Esophagus squamous epithelium (tissue), 5 donors: ENCODE measurements at regions not wholly inside any gene's neighbourhood (a gene's known extent, or its start where the extent isn't known, plus 50 kb on each side); places are given as distances from the start of the nearest gene placed in this dataset.
A peak's percentile ranks its signal among the peaks of the same experiment; 100 is the strongest.

ENCODE experiments used
- DNase-seq: peaks from one replicate; lab custom pipeline; 2025; lab: John Stamatoyannopoulos, UW
- H3K27ac ChIP-seq, 4 donors: fragments of 200-600 bp; sonication (generic); one replicate each; pipeline ENCODE4 v1.5.1; 2016 to 2019; ENCODE audit warnings: mild to moderate bottlenecking in 1 of 4
- H3K27me3 ChIP-seq, 4 donors: fragments of 200-600 bp; sonication (generic); 1 replicate in 3 of 4; 2 replicates in 1 of 4; pipeline versions ENCODE4 v1.5.1 to v1.6.0; 2017 to 2021; ENCODE audit warnings: antibody characterized with exemption in 1 of 4
- H3K36me3 ChIP-seq, 3 donors: fragments of 200-600 bp; sonication (generic); one replicate each; pipeline ENCODE4 v1.5.1; 2016 to 2019
- H3K4me1 ChIP-seq, 3 donors: fragments of 200-600 bp; sonication (generic); one replicate each; pipeline ENCODE4 v1.5.1; 2017 to 2019
- H3K4me3 ChIP-seq, 4 donors: fragments of 200-600 bp; sonication (generic); 1 replicate in 3 of 4; 2 replicates in 1 of 4; pipeline ENCODE4 v1.5.1; 2016 to 2019; ENCODE audit warnings: mild to moderate bottlenecking in 2 of 4, moderate library complexity in 1 of 4
- H3K9me3 ChIP-seq, 3 donors: fragments of 200-600 bp; sonication (generic); one replicate each; pipeline ENCODE4 v1.5.1; 2016 to 2019
- POLR2A ChIP-seq, 4 donors: fragments of 450-650 bp; IDR thresholded peaks; one replicate each; pipeline ENCODE4 v1.6.1; 2017; ENCODE audit warnings: antibody characterized with exemption in 4 of 4, mild to moderate bottlenecking in 4 of 4, moderate library complexity in 3 of 4
- WGBS, 2 donors: methylation state at CpG; one replicate each; pipeline ENCODE4 v1.1.5; 2018; 5-methylcytosine and 5-hydroxymethylcytosine counted together
- intact Hi-C: fragments of 100-400 bp; cut with DNase I; formaldehyde crosslinking; loops from one replicate; pipeline ENCODE4 v1.15.0; 2022
- TF ChIP-seq, protein P1 (sequence below), 6 experiments: fragments of 450-650 bp in 4 of 6; fragments of 200-600 bp in 2 of 6; sonication (generic) in 2 of 6; IDR thresholded peaks; one replicate each; pipeline ENCODE4 v1.5.1; 2016 to 2019; ENCODE audit warnings: antibody characterized with exemption in 6 of 6, mild to moderate bottlenecking in 4 of 6, moderate library complexity in 4 of 6
- donor health status: DM: yes; HTN: yes; CAD: no.

DNA sequence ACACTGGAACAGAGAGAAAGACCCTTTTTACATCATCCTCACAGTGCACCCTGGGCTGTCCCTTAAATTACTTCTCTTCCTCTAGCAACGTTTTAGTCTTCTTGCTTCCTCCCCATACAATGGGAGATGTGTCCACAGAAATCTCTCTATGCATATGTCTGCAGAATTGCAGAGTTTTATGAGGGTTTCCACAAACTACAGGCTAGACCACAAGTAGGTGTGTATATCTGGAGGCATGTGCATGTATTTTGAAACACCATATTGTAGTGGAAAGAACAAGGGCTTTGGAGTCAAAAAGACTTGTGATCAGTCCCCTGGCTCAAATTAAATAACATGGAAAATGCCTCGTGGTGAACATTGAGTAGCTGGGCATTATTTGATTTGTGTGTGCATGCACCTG, 121.3 kb upstream of the IPO9 start:
- WGBS, 2 donors, result 19 to 34% methylated on average over 2 of the region's 2 CpGs
- Histone ChIP-seq H3K4me1 (peaks cover 15 to 66% (median 38%) of the 10 kb centered on the region in 3 donors), H3K9me3 (no peaks in the 10 kb centered on the region), H3K4me3 (no peak overlapping the region), H3K36me3 (no peaks in the 10 kb centered on the region), H3K27ac (no peak overlapping the region), H3K27me3 (peaks cover 0 to 4% (median 0%) of the 10 kb centered on the region in 4 donors)
- no peak for TF ChIP-seq POLR2A (IDR thresholded peaks at IDR 0.05)
- TF ChIP-seq, protein P1, sequence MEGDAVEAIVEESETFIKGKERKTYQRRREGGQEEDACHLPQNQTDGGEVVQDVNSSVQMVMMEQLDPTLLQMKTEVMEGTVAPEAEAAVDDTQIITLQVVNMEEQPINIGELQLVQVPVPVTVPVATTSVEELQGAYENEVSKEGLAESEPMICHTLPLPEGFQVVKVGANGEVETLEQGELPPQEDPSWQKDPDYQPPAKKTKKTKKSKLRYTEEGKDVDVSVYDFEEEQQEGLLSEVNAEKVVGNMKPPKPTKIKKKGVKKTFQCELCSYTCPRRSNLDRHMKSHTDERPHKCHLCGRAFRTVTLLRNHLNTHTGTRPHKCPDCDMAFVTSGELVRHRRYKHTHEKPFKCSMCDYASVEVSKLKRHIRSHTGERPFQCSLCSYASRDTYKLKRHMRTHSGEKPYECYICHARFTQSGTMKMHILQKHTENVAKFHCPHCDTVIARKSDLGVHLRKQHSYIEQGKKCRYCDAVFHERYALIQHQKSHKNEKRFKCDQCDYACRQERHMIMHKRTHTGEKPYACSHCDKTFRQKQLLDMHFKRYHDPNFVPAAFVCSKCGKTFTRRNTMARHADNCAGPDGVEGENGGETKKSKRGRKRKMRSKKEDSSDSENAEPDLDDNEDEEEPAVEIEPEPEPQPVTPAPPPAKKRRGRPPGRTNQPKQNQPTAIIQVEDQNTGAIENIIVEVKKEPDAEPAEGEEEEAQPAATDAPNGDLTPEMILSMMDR (IDR thresholded peaks at IDR 0.05), result no peak
- no peak for DNase-seq
- intact Hi-C loops, result loop anchor here (2.0 kb wide), 1 partner anchor 85 kb away; no protein-coding TSS in a partner anchor

DNA sequence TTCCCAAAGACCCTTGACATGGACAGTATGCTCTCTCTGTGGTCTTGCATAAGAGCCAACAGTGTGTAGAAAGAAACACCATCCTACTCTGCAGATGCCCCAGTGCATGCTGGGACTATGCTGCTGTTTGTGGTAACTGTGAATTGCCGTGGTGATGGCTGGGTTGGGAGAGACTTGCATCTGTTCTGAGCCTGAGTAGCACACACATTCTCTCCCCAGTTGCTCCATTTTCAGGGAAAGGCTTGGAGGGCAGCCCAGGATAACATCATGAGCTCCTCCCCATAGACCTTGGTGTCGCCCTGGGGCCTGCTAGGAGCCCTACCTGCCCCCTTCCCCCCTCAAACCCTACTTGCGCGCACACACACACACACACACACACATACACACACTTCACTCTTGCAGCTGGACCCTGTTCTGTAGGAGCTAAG, 120.9 kb upstream of the IPO9 start:
- Histone ChIP-seq H3K27me3 (peaks cover 0 to 4% (median 0%) of the 10 kb centered on the region in 4 donors), H3K4me3 (no peak overlapping the region), H3K9me3 (no peaks in the 10 kb centered on the region), H3K27ac (peak overlapping the region in 3 of 4 donors; percentile 3 to 54 (median 33)), H3K4me1 (peaks cover 19 to 66% (median 42%) of the 10 kb centered on the region in 3 donors), H3K36me3 (no peaks in the 10 kb centered on the region)
- DNase-seq, result no peak
- intact Hi-C loops, result loop anchor here (2.0 kb wide), 1 partner anchor 85 kb away; no protein-coding TSS in a partner anchor
- WGBS, 2 donors, result 20 to 74% methylated on average over 1 to 4 of the region's 4 CpGs
- no peak for TF ChIP-seq POLR2A (IDR thresholded peaks at IDR 0.05)
- TF ChIP-seq, protein P1 (IDR thresholded peaks at IDR 0.05), result no peak

DNA sequence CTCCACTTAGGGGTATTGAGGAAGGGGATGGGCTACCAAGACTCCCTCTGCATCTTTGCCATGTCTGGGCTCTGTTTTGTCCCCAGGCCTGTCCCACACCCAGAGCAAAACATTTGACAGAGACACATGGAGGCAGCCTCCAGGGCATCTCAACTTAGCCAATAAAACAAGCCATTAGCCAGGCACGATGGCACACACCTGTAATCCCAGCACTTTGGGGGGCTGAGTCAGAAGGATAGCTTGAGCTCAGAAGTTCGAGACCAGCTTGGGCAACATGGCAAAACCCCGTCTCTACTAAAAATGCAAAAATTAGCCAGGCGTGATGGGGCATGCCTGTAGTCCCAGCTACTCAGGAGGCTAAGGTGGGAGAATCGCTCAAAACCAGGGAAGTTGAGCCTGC, 120.3 kb upstream of the IPO9 start:
- Histone ChIP-seq H3K4me3 (no peak overlapping the region), H3K36me3 (no peaks in the 10 kb centered on the region), H3K9me3 (no peaks in the 10 kb centered on the region), H3K4me1 (peaks cover 19 to 66% (median 42%) of the 10 kb centered on the region in 3 donors), H3K27ac (peak overlapping the region in 3 of 4 donors; percentile 11 to 54 (median 33)), H3K27me3 (peaks cover 0 to 4% (median 0%) of the 10 kb centered on the region in 4 donors)
- DNase-seq, result no peak
- TF ChIP-seq, protein P1 (IDR thresholded peaks at IDR 0.05), result no peak
- no peak for TF ChIP-seq POLR2A (IDR thresholded peaks at IDR 0.05)
- WGBS, 2 donors, result 68 to 72% methylated on average over 4 to 5 of the region's 5 CpGs
- intact Hi-C loops, result loop anchor here (2.0 kb wide), 1 partner anchor 84 kb away; no protein-coding TSS in a partner anchor

DNA sequence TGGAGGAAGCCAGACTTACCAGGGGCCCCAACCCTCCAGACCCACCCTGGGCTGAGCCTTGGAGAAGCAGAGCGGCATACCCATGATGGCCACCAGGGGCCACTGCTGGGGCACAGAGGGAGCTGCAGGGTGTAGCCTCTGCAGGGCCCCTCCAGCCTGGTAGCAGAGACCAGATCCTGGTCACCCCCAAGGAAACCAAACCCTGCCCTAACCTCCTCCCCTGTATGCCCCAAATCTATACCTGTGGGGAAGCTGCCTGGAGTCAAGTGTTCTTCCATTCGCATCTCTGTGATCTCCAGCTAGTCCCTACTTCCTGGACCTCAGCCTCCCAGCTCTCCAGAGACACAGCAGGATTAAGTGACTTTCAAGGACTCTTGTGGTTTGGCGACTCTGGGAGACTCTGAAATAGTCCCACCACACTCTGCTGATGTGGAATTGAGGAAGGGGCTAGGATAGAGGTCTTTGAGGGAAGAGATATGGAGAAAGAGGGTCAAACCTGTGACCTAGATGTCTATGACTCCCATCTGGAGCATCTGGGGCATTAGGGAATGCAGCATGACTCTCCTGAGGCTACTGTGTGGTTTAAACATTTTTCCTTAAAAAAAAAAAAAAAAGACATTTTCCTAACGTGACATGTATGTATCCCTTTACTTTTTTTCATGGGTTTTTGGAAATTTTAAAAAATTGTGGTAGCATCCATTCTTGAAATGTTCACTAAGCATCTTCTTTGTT, 119.2 kb upstream of the IPO9 start:
- DNase-seq, result no peak
- intact Hi-C loops, result loop anchor here (2.0 kb wide), 1 partner anchor 83 kb away; no protein-coding TSS in a partner anchor
- H3K36me3 ChIP-seq, result no peaks in the 10 kb centered on the region
- H3K27ac ChIP-seq, result peak overlapping the region in 3 of 4 donors; percentile 16 to 90 (median 45)
- peaks cover 25 to 66% (median 47%) of the 10 kb centered on the region in 3 donors for H3K4me1 ChIP-seq
- TF ChIP-seq, protein P1 (IDR thresholded peaks at IDR 0.05), result peak; percentile 90 to 96 (median 92)
- TF ChIP-seq POLR2A (IDR thresholded peaks at IDR 0.05), result no peak
- H3K27me3 ChIP-seq, result peaks cover 0 to 4% (median 0%) of the 10 kb centered on the region in 4 donors
- no peak overlapping the region for H3K4me3 ChIP-seq
- 32 to 35% methylated on average over 2 to 4 of the region's 4 CpGs for WGBS, 2 donors
- H3K9me3 ChIP-seq, result no peaks in the 10 kb centered on the region
